ENCODE measurements at regions not wholly inside any gene's neighbourhood (a gene's known extent, or its start where the extent isn't known, plus 50 kb on each side); places are given as distances from the start of the nearest gene placed in this dataset.

DNA sequence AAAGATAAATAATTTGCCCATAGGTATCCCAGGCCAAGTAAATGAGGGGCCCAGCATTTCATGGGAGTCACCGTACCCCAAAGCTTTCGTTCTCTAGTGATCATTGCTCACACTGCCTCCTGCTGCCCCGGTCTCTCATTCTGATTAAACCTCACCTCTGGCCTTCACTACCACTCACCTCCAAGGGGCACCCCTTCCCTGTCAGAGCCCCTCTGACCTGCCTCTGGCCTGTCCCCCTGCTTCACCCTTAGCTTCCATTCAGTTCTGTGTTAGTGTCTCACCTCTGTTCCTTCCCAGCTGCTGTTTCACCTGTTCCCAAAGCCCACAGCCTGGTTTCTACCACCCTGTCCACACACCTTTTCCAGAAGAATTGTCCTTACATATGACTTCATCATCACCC lies 150.3 kb upstream of the E2F8 start:
- intact Hi-C loops (cut with DNase I; ENCODE audit: low total_unique reads): no loop called here

DNA sequence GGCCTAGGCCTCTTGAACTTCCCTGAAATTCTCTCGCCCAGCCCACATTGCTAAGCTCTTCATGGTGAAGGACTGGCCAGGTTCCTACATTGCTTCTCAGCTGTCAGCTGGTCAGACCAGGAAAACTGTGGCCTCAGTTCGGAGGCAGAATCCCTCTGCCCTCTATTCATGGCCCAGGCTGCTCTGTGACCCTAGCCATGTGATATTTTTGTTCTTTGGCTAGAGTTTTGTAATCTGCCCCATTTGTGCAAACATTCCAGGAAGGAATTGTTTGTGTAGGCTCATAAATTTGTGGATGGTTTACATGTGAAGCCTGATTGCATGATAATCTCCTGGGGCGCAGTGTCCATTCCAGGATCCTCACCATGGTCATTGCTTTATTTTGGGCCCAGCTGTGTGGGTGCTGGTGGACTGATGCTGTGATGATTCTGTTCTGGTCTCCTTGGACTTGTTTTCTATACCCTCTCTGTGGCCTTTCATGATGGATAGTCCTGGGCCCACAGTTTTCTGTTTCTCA lies 149.1 kb upstream of the E2F8 start:
- peak; percentile 39 to 81 for DNase-seq (ENCODE audit: low spot score in 2 of 2)
- TF ChIP-seq, protein P1, sequence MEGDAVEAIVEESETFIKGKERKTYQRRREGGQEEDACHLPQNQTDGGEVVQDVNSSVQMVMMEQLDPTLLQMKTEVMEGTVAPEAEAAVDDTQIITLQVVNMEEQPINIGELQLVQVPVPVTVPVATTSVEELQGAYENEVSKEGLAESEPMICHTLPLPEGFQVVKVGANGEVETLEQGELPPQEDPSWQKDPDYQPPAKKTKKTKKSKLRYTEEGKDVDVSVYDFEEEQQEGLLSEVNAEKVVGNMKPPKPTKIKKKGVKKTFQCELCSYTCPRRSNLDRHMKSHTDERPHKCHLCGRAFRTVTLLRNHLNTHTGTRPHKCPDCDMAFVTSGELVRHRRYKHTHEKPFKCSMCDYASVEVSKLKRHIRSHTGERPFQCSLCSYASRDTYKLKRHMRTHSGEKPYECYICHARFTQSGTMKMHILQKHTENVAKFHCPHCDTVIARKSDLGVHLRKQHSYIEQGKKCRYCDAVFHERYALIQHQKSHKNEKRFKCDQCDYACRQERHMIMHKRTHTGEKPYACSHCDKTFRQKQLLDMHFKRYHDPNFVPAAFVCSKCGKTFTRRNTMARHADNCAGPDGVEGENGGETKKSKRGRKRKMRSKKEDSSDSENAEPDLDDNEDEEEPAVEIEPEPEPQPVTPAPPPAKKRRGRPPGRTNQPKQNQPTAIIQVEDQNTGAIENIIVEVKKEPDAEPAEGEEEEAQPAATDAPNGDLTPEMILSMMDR (IDR thresholded peaks at IDR 0.05): no peak
- no peak for TF ChIP-seq POLR2A (IDR thresholded peaks at IDR 0.05)
- H3K4me3 ChIP-seq (ENCODE audit: low read depth, poor library complexity, severe bottlenecking): no peak overlapping the region
- intact Hi-C loops (cut with DNase I; ENCODE audit: low total_unique reads): no loop called here
- 77 to 78% methylated on average over 3 of the region's 3 CpGs for WGBS, 2 donors

More for the DNA sequence above, 150.3 kb upstream of the E2F8 start:
- no peak overlapping the region for H3K4me3 ChIP-seq (ENCODE audit: low read depth, poor library complexity, severe bottlenecking)
- DNase-seq (ENCODE audit: low spot score in 2 of 2): peak in 1 of 2 donors; percentile 58
- 64 to 65% methylated on average over 3 of the region's 3 CpGs for WGBS, 2 donors
- TF ChIP-seq, protein P1 (IDR thresholded peaks at IDR 0.05): no peak
- TF ChIP-seq POLR2A (IDR thresholded peaks at IDR 0.05): no peak

- no peak for DNase-seq (ENCODE audit: low spot score in 2 of 2)
- no peak overlapping the region for H3K4me3 ChIP-seq (ENCODE audit: low read depth, poor library complexity, severe bottlenecking)
- WGBS, 2 donors: 39 to 51% methylated on average over 12 to 16 of the region's 16 CpGs
- intact Hi-C loops (cut with DNase I; ENCODE audit: low total_unique reads): no loop called here
- no peak for TF ChIP-seq POLR2A (IDR thresholded peaks at IDR 0.05)
- TF ChIP-seq, protein P1 (IDR thresholded peaks at IDR 0.05): no peak
Observed at GRCh38 chr11:19382131-19382611, 141.4 kb upstream of the E2F8 start.

GRCh38 chr11:19380375-19380774 lies 139.6 kb upstream of the E2F8 start:
- TF ChIP-seq, protein P1 (IDR thresholded peaks at IDR 0.05): no peak
- TF ChIP-seq POLR2A (IDR thresholded peaks at IDR 0.05): no peak
- 14 to 16% methylated on average over 2 of the region's 2 CpGs for WGBS, 2 donors
- DNase-seq (ENCODE audit: low spot score in 2 of 2): peak in 1 of 2 donors; percentile 32
- intact Hi-C loops (cut with DNase I; ENCODE audit: low total_unique reads): no loop called here
- no peak overlapping the region for H3K4me3 ChIP-seq (ENCODE audit: low read depth, poor library complexity, severe bottlenecking)

- WGBS, 2 donors: 60 to 65% methylated on average over 7 of the region's 7 CpGs
- H3K4me3 ChIP-seq (ENCODE audit: low read depth, poor library complexity, severe bottlenecking): no peak overlapping the region
- intact Hi-C loops (cut with DNase I; ENCODE audit: low total_unique reads): no loop called here
- TF ChIP-seq, protein P1 (IDR thresholded peaks at IDR 0.05): no peak
- no peak for TF ChIP-seq POLR2A (IDR thresholded peaks at IDR 0.05)
- no peak for DNase-seq (ENCODE audit: low spot score in 2 of 2)
Observed at GRCh38 chr11:19379465-19379864, 138.7 kb upstream of the E2F8 start.

DNA sequence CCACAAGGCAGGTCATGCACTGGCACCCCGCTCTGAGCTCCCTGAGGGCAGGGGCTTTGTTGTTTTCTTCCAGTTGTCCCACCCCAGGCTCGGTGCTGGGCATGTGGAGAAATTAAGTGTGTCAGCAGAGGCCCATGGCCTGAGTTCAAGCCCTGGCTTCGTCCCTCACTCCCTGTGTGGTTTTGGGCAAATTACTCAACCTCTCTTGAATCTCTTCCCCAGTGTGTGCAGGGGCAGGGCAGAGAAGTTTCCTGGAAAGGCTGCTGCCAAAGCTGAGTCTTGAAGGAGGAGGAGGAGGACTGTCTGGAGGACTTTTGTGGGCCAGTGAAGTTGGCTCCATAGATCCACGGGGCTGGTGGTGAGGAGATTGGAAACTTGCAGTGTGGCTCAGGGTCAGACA lies 138.1 kb upstream of the E2F8 start:
- DNase-seq (ENCODE audit: low spot score in 2 of 2): no peak
- TF ChIP-seq, protein P1 (IDR thresholded peaks at IDR 0.05): no peak
- no peak for TF ChIP-seq POLR2A (IDR thresholded peaks at IDR 0.05)
- WGBS, 2 donors: 59 to 68% methylated on average over 4 of the region's 4 CpGs
- intact Hi-C loops (cut with DNase I; ENCODE audit: low total_unique reads): no loop called here
- no peak overlapping the region for H3K4me3 ChIP-seq (ENCODE audit: low read depth, poor library complexity, severe bottlenecking)
